ENCODE measurements at regions not wholly inside any gene's neighbourhood (a gene's known extent, or its start where the extent isn't known, plus 50 kb on each side); places are given as distances from the start of the nearest gene placed in this dataset.

DNA sequence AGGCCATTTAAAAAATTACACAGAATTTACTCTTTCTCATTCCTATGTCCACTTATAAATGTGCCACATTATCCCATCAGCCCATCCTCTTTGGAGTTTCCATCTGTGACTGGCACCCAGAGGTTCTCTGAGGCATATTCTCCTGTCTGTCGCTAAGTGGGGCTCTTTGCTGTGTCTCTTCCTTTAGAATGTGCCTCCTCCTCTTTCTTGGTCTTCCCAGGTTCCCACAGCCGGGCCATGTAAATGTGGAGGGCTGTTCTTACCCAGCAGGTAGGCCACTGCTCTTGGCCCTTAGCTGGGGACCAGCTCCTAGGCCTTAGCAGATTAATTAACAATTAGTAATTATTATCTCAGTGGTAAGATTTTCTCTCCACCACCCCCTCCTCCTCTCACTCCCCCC, 167.0 kb downstream of the INSIG2 start:
- peak overlapping the region; percentile 87 for H3K27ac ChIP-seq (replicated peaks; ENCODE audit: low read length)
- WGBS, 2 donors (ENCODE audit: extremely low coverage in 2 of 2, insufficient read length in 2 of 2, insufficient replicate concordance in 1 of 2) = no CpG with 5 or more reads among the region's 2 CpGs

DNA sequence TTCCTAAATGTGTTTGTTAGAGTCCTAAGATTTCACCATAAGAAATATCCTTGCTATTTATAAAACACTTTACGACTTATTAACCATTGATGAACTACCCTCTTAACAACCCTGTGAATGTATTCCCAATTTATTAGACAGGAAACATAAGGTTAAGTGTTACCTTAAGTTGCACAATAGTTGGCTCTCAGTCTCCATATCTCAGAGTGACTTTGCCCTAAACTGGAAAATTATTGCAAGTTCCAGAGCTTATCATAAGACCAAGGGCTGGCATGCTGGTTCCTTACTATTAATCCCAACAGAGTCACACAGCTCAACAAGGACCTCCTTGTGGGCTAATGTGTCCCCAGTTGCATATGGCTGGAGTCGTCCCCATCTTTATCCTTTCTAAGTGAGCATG, 165.8 kb downstream of the INSIG2 start:
- Histone ChIP-seq H3K4ac (ENCODE audit: low read length) (no peak overlapping the region), H3K79me1 (ENCODE audit: low read depth, low read length) (no peaks in the 10 kb centered on the region)

More for the DNA sequence above, 167.0 kb downstream of the INSIG2 start:
- no peak overlapping the region for H2AK5ac ChIP-seq (ENCODE audit: low read depth, low read length)
- H2BK120ac ChIP-seq (ENCODE audit: low read depth, low read length) = no peak overlapping the region
- no peak overlapping the region for H3K4ac ChIP-seq (ENCODE audit: low read length)
- H3K27me3 ChIP-seq (ENCODE audit: control insufficient read depth in 3 of 3, insufficient read depth in 3 of 3, low read depth in 1 of 3, low read length in 3 of 3) = no peaks in the 10 kb centered on the region
- H3K18ac ChIP-seq (ENCODE audit: low read length) = no peak overlapping the region
- no peak overlapping the region for H3K9ac ChIP-seq (ENCODE audit: low read depth, low read length, poor library complexity)
- H3K79me1 ChIP-seq (ENCODE audit: low read depth, low read length) = no peaks in the 10 kb centered on the region
- peaks cover 4 to 27% of the 10 kb centered on the region in 2 donors for H3K4me1 ChIP-seq (ENCODE audit: control insufficient read depth in 2 of 2, insufficient read depth in 1 of 2, low read depth in 1 of 2, low read length in 2 of 2)
- no peak overlapping the region for H4K8ac ChIP-seq (ENCODE audit: low read depth, low read length)
- no peak overlapping the region for H2BK12ac ChIP-seq (ENCODE audit: low read length)
- no peak overlapping the region for H2BK15ac ChIP-seq (ENCODE audit: low read length)
- no peak overlapping the region for H4K91ac ChIP-seq (ENCODE audit: low read depth, low read length, poor library complexity)
- H3K36me3 ChIP-seq (replicated peaks in 1 of 2; ENCODE audit: control insufficient read depth in 2 of 2, insufficient read depth in 2 of 2, low read length in 2 of 2) = no peaks in the 10 kb centered on the region
- no peak overlapping the region for H2BK5ac ChIP-seq (ENCODE audit: low read length)
- no peak overlapping the region for H2AFZ ChIP-seq (ENCODE audit: low read length)
- no peak overlapping the region for H3K14ac ChIP-seq (ENCODE audit: low read length)
- no peak overlapping the region for H3K4me2 ChIP-seq (ENCODE audit: insufficient read depth, low read length, poor library complexity, severe bottlenecking)
- DNase-seq (ENCODE audit: low spot score) = no peak
- no peaks in the 10 kb centered on the region for H3K9me3 ChIP-seq (replicated peaks in 1 of 2; ENCODE audit: control insufficient read depth in 2 of 2, insufficient read depth in 1 of 2, low read depth in 1 of 2, low read length in 2 of 2)
- H3K4me3 ChIP-seq (ENCODE audit: low read length in 2 of 2) = no peak overlapping the region
- H3K23ac ChIP-seq (ENCODE audit: low read depth, low read length, poor library complexity) = no peak overlapping the region

GRCh38 chr2:118251427-118251826, 163.2 kb downstream of the INSIG2 start:
- Histone ChIP-seq H2BK12ac (ENCODE audit: low read length) (no peak overlapping the region), H3K4ac (ENCODE audit: low read length) (no peak overlapping the region), H3K27ac (replicated peaks; ENCODE audit: low read length) (no peak overlapping the region), H4K91ac (ENCODE audit: low read depth, low read length, poor library complexity) (no peak overlapping the region), H3K79me1 (ENCODE audit: low read depth, low read length) (no peaks in the 10 kb centered on the region), H3K27me3 (ENCODE audit: control insufficient read depth in 3 of 3, insufficient read depth in 3 of 3, low read depth in 1 of 3, low read length in 3 of 3) (no peaks in the 10 kb centered on the region), H3K9me3 (replicated peaks in 1 of 2; ENCODE audit: control insufficient read depth in 2 of 2, insufficient read depth in 1 of 2, low read depth in 1 of 2, low read length in 2 of 2) (no peaks in the 10 kb centered on the region), H2AK5ac (ENCODE audit: low read depth, low read length) (no peak overlapping the region), H4K8ac (ENCODE audit: low read depth, low read length) (no peak overlapping the region), H3K14ac (ENCODE audit: low read length) (no peak overlapping the region), H3K4me2 (ENCODE audit: insufficient read depth, low read length, poor library complexity, severe bottlenecking) (no peak overlapping the region), H2AFZ (ENCODE audit: low read length) (no peak overlapping the region), H3K4me3 (ENCODE audit: low read length in 2 of 2) (no peak overlapping the region), H3K36me3 (replicated peaks in 1 of 2; ENCODE audit: control insufficient read depth in 2 of 2, insufficient read depth in 2 of 2, low read length in 2 of 2) (no peaks in the 10 kb centered on the region), H3K4me1 (ENCODE audit: control insufficient read depth in 2 of 2, insufficient read depth in 1 of 2, low read depth in 1 of 2, low read length in 2 of 2) (peaks cover 9 to 34% of the 10 kb centered on the region in 2 donors), H2BK15ac (ENCODE audit: low read length) (no peak overlapping the region), H3K9ac (ENCODE audit: low read depth, low read length, poor library complexity) (no peak overlapping the region), H2BK5ac (ENCODE audit: low read length) (no peak overlapping the region), H2BK120ac (ENCODE audit: low read depth, low read length) (no peak overlapping the region), H3K23ac (ENCODE audit: low read depth, low read length, poor library complexity) (no peak overlapping the region), H3K18ac (ENCODE audit: low read length) (no peak overlapping the region)
- DNase-seq (ENCODE audit: low spot score) = peak; percentile 26
- WGBS, 2 donors (ENCODE audit: extremely low coverage in 2 of 2, insufficient read length in 2 of 2, insufficient replicate concordance in 1 of 2) = no CpG with 5 or more reads among the region's 3 CpGs

More for the DNA sequence above, 165.8 kb downstream of the INSIG2 start:
- Histone ChIP-seq H2BK12ac (ENCODE audit: low read length) (no peak overlapping the region), H2BK15ac (ENCODE audit: low read length) (no peak overlapping the region), H3K27me3 (ENCODE audit: control insufficient read depth in 3 of 3, insufficient read depth in 3 of 3, low read depth in 1 of 3, low read length in 3 of 3) (no peaks in the 10 kb centered on the region), H3K27ac (replicated peaks; ENCODE audit: low read length) (no peak overlapping the region), H3K9ac (ENCODE audit: low read depth, low read length, poor library complexity) (peak overlapping the region; percentile 17), H2AFZ (ENCODE audit: low read length) (no peak overlapping the region), H2AK5ac (ENCODE audit: low read depth, low read length) (no peak overlapping the region), H4K91ac (ENCODE audit: low read depth, low read length, poor library complexity) (no peak overlapping the region), H3K36me3 (replicated peaks in 1 of 2; ENCODE audit: control insufficient read depth in 2 of 2, insufficient read depth in 2 of 2, low read length in 2 of 2) (no peaks in the 10 kb centered on the region), H3K23ac (ENCODE audit: low read depth, low read length, poor library complexity) (no peak overlapping the region), H2BK120ac (ENCODE audit: low read depth, low read length) (no peak overlapping the region), H3K18ac (ENCODE audit: low read length) (no peak overlapping the region), H3K4me3 (ENCODE audit: low read length in 2 of 2) (no peak overlapping the region), H4K8ac (ENCODE audit: low read depth, low read length) (no peak overlapping the region), H3K4me2 (ENCODE audit: insufficient read depth, low read length, poor library complexity, severe bottlenecking) (no peak overlapping the region), H3K14ac (ENCODE audit: low read length) (no peak overlapping the region), H3K9me3 (replicated peaks in 1 of 2; ENCODE audit: control insufficient read depth in 2 of 2, insufficient read depth in 1 of 2, low read depth in 1 of 2, low read length in 2 of 2) (no peaks in the 10 kb centered on the region), H3K4me1 (ENCODE audit: control insufficient read depth in 2 of 2, insufficient read depth in 1 of 2, low read depth in 1 of 2, low read length in 2 of 2) (peaks cover 4 to 30% of the 10 kb centered on the region in 2 donors), H2BK5ac (ENCODE audit: low read length) (no peak overlapping the region)
- whole genome bisulfite sequencing, 2 donors (ENCODE audit: extremely low coverage in 2 of 2, insufficient read length in 2 of 2, insufficient replicate concordance in 1 of 2) = no CpG with 5 or more reads among the region's 2 CpGs
- DNase-seq (ENCODE audit: low spot score) = no peak

GRCh38 chr2:118250463-118250862, 162.2 kb downstream of the INSIG2 start:
- Histone ChIP-seq H3K9me3 (replicated peaks in 1 of 2; ENCODE audit: control insufficient read depth in 2 of 2, insufficient read depth in 1 of 2, low read depth in 1 of 2, low read length in 2 of 2) (no peaks in the 10 kb centered on the region), H4K8ac (ENCODE audit: low read depth, low read length) (no peak overlapping the region), H2BK12ac (ENCODE audit: low read length) (no peak overlapping the region), H2BK5ac (ENCODE audit: low read length) (no peak overlapping the region), H2BK15ac (ENCODE audit: low read length) (no peak overlapping the region), H3K27me3 (ENCODE audit: control insufficient read depth in 3 of 3, insufficient read depth in 3 of 3, low read depth in 1 of 3, low read length in 3 of 3) (no peaks in the 10 kb centered on the region), H3K23ac (ENCODE audit: low read depth, low read length, poor library complexity) (no peak overlapping the region), H4K91ac (ENCODE audit: low read depth, low read length, poor library complexity) (no peak overlapping the region), H3K9ac (ENCODE audit: low read depth, low read length, poor library complexity) (no peak overlapping the region), H3K4me2 (ENCODE audit: insufficient read depth, low read length, poor library complexity, severe bottlenecking) (no peak overlapping the region), H3K36me3 (replicated peaks in 1 of 2; ENCODE audit: control insufficient read depth in 2 of 2, insufficient read depth in 2 of 2, low read length in 2 of 2) (no peaks in the 10 kb centered on the region), H3K79me1 (ENCODE audit: low read depth, low read length) (no peaks in the 10 kb centered on the region), H3K4me3 (ENCODE audit: low read length in 2 of 2) (no peak overlapping the region), H3K4ac (ENCODE audit: low read length) (no peak overlapping the region), H3K18ac (ENCODE audit: low read length) (no peak overlapping the region), H2AFZ (ENCODE audit: low read length) (no peak overlapping the region), H3K27ac (replicated peaks; ENCODE audit: low read length) (no peak overlapping the region), H2BK120ac (ENCODE audit: low read depth, low read length) (no peak overlapping the region), H2AK5ac (ENCODE audit: low read depth, low read length) (no peak overlapping the region), H3K14ac (ENCODE audit: low read length) (no peak overlapping the region), H3K4me1 (ENCODE audit: control insufficient read depth in 2 of 2, insufficient read depth in 1 of 2, low read depth in 1 of 2, low read length in 2 of 2) (peaks cover 5 to 27% of the 10 kb centered on the region in 2 donors)
- no peak for DNase-seq (ENCODE audit: low spot score)
- WGBS, 2 donors (ENCODE audit: extremely low coverage in 2 of 2, insufficient read length in 2 of 2, insufficient replicate concordance in 1 of 2) = no CpG with 5 or more reads among the region's 5 CpGs
